ENCODE measurements at regions not wholly inside any gene's neighbourhood (a gene's known extent, or its start where the extent isn't known, plus 50 kb on each side); places are given as distances from the start of the nearest gene placed in this dataset.

DNA sequence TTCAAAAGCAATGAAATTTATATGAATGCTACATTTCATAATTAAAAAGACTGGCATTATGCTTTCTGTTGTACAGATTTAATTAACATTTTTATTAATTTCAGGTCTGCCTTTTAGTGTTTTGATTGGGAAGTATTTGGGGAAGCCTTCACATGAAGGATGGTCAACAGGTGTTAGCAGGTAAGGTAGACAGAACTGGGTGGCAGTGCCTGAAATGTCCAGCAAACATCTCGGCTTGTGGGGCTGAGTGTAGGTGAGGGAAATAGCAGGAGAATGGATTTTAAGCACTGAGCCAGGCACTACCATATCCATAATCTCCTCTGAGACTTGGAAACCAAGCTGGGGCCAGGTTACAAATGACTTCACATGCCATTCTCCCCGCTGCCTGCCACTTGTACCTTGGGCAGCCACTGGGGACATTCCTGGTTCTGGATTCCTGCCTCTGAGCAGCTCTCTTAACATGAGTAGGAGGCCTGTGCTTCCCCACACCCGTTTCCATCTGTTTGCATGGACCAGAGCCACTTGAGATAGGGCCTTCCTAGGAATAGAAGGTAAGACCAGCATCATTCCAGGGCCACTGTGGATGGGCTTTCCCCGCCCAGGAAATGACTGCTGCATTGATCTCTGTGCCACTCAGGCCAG, 125.9 kb upstream of the HES1 start:
- no TSS peak for BruUV-seq (replicated peaks)
- H3K4me3 ChIP-seq (replicated peaks in 1 of 2; ENCODE audit: low read depth in 1 of 2, low read length in 2 of 2), result no peak overlapping the region
- CTCF ChIA-PET, result no interaction called here
- DNase-seq (ENCODE audit: low read depth, low spot score) (no peak), ATAC-seq (peak; percentile 81)
- intact Hi-C loops (cut with micrococcal nuclease), result no loop called here
- no peak overlapping the region for H3K27ac ChIP-seq (ENCODE audit: low read depth, low read length)
- H3K27me3 ChIP-seq (ENCODE audit: insufficient read depth, low read length), result no peaks in the 10 kb centered on the region; the same call in 1 of the 2 replicates
- no peaks in the 10 kb centered on the region for H3K9me2 ChIP-seq (ENCODE audit: insufficient read depth)
- peaks cover 0 to 5% of the 10 kb centered on the region in 2 experiments; a peak in 2 of 4 replicates for H3K4me1 ChIP-seq (ENCODE audit: control insufficient read depth in 1 of 2, insufficient read depth in 2 of 2, low read length in 2 of 2)
- RAD21 ChIA-PET (ENCODE audit: low non-redundant PET in 1 of 2, low total read pairs in 2 of 2, uncharacterized antibody in 2 of 2, unreplicated experiment in 2 of 2), result no interaction called here
- H2AFZ ChIP-seq (ENCODE audit: low read depth, low read length, poor library complexity, severe bottlenecking), result no peak overlapping the region
- H3K9me3 ChIP-seq (ENCODE audit: control insufficient read depth in 1 of 2, insufficient read depth in 1 of 2, low read depth in 1 of 2, low read length in 2 of 2), result no peaks in the 10 kb centered on the region
- H4K20me1 ChIP-seq (ENCODE audit: insufficient read depth), result no peaks in the 10 kb centered on the region
- no peak for TF ChIP-seq EZH2 (IDR thresholded peaks at IDR 0.05)
- TF ChIP-seq, protein P1, sequence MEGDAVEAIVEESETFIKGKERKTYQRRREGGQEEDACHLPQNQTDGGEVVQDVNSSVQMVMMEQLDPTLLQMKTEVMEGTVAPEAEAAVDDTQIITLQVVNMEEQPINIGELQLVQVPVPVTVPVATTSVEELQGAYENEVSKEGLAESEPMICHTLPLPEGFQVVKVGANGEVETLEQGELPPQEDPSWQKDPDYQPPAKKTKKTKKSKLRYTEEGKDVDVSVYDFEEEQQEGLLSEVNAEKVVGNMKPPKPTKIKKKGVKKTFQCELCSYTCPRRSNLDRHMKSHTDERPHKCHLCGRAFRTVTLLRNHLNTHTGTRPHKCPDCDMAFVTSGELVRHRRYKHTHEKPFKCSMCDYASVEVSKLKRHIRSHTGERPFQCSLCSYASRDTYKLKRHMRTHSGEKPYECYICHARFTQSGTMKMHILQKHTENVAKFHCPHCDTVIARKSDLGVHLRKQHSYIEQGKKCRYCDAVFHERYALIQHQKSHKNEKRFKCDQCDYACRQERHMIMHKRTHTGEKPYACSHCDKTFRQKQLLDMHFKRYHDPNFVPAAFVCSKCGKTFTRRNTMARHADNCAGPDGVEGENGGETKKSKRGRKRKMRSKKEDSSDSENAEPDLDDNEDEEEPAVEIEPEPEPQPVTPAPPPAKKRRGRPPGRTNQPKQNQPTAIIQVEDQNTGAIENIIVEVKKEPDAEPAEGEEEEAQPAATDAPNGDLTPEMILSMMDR (IDR thresholded peaks at IDR 0.05 in 2 of 3, conservative IDR thresholded peaks at IDR 0.05 in 1 of 3; ENCODE audit: borderline replicate concordance in 1 of 3, insufficient read depth in 1 of 3, low read depth in 2 of 3, low read length in 2 of 3), result peak in 1 of 3 experiments; percentile 19; a peak in 2 of 6 replicates
- TF ChIP-seq, protein P2, sequence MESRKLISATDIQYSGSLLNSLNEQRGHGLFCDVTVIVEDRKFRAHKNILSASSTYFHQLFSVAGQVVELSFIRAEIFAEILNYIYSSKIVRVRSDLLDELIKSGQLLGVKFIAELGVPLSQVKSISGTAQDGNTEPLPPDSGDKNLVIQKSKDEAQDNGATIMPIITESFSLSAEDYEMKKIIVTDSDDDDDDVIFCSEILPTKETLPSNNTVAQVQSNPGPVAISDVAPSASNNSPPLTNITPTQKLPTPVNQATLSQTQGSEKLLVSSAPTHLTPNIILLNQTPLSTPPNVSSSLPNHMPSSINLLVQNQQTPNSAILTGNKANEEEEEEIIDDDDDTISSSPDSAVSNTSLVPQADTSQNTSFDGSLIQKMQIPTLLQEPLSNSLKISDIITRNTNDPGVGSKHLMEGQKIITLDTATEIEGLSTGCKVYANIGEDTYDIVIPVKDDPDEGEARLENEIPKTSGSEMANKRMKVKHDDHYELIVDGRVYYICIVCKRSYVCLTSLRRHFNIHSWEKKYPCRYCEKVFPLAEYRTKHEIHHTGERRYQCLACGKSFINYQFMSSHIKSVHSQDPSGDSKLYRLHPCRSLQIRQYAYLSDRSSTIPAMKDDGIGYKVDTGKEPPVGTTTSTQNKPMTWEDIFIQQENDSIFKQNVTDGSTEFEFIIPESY (IDR thresholded peaks at IDR 0.05; ENCODE audit: extremely low read depth, insufficient replicate concordance, low read length), result no peak
- TF ChIP-seq JUND (IDR thresholded peaks at IDR 0.05), result no peak
- POLR2A ChIA-PET, result no interaction called here
- no peaks in the 10 kb centered on the region for H3K36me3 ChIP-seq (ENCODE audit: control insufficient read depth in 1 of 2, insufficient read depth in 2 of 2, low read length in 2 of 2)
- H3K4me2 ChIP-seq (ENCODE audit: low read length), result no peak overlapping the region
- H3K9ac ChIP-seq (ENCODE audit: low read length), result no peak overlapping the region
- no peaks in the 10 kb centered on the region for H3K79me2 ChIP-seq (ENCODE audit: insufficient read depth, low read length)
